Caco-2 (cell line): ENCODE measurements at regions not wholly inside any gene's neighbourhood (a gene's known extent, or its start where the extent isn't known, plus 50 kb on each side); places are given as distances from the start of the nearest gene placed in this dataset.

Source experiments
- BruUV-seq: library from RNA; stranded (reverse); fragments of 400-500 nt; replicated peaks from 2 replicates; lab custom pipeline; 2021; lab: Mats Ljungman, UMichigan
- CTCF ChIA-PET: fragments of 300-600 bp; sonication (Branson Sonifier 250); formaldehyde crosslinking; loops from one replicate; lab custom pipeline; 2022; ENCODE audit warnings: antibody characterized with exemption; lab: Charles Lee
- POLR2A ChIA-PET: fragments of 300-600 bp; sonication (Branson Sonifier 250); formaldehyde crosslinking; loops from one replicate; lab custom pipeline; 2022; ENCODE audit warnings: antibody characterized with exemption; lab: Charles Lee
- DNase-seq, 2 experiments: peaks; one replicate each; pipeline versions ENCODE4 v3.0.0 to v3.0.0-alpha.2; 2020 to 2022
- H3K27me3 ChIP-seq: replicated peaks from 2 replicates; pipeline ENCODE4 v1.6.0; 2011; ENCODE audit warnings: low read length; ENCODE audit not compliant: control insufficient read depth, insufficient read depth
- H3K36me3 ChIP-seq: 2 replicates; pipeline ENCODE4 v1.5.1; 2011; ENCODE audit warnings: low read length; ENCODE audit not compliant: control insufficient read depth, insufficient read depth
- H3K4me1 ChIP-seq: fragments of 250-450 bp; sonication (Bioruptor Pico); 2 replicates; pipeline ENCODE4 v1.5.1; 2020; ENCODE audit warnings: mild to moderate bottlenecking
- H3K4me3 ChIP-seq: 2 replicates; pipeline ENCODE4 v1.5.1; 2011; ENCODE audit warnings: low read depth, mild to moderate bottlenecking, control low read depth, low read length
- H3K9me3 ChIP-seq: fragments of 250-450 bp; sonication (Bioruptor Pico); 2 replicates; pipeline ENCODE4 v1.5.1; 2020; ENCODE audit warnings: mild to moderate bottlenecking, moderate library complexity
- H3K27ac Mint-ChIP-seq: one replicate; pipeline ENCODE4 v1.8.0; 2022; ENCODE audit warnings: mixed read lengths; ENCODE audit not compliant: unreplicated experiment
- H3K27me3 Mint-ChIP-seq: one replicate; pipeline ENCODE4 v1.8.0; 2022; ENCODE audit warnings: mixed read lengths; ENCODE audit not compliant: insufficient read depth, unreplicated experiment
- H3K36me3 Mint-ChIP-seq: one replicate; pipeline ENCODE4 v1.8.0; 2022; ENCODE audit warnings: mild to moderate bottlenecking, mixed read lengths; ENCODE audit not compliant: insufficient read depth, unreplicated experiment
- H3K4me1 Mint-ChIP-seq: one replicate; pipeline ENCODE4 v1.8.0; 2022; ENCODE audit warnings: low read depth, mixed read lengths; ENCODE audit not compliant: unreplicated experiment
- H3K4me3 Mint-ChIP-seq: one replicate; pipeline ENCODE4 v1.8.0; 2022; ENCODE audit warnings: mild to moderate bottlenecking, moderate library complexity, mixed read lengths; ENCODE audit not compliant: unreplicated experiment
- H3K9me3 Mint-ChIP-seq: one replicate; pipeline ENCODE4 v1.8.0; 2022; ENCODE audit warnings: mixed read lengths; ENCODE audit not compliant: unreplicated experiment
- intact Hi-C: fragments of 100-400 bp; cut with micrococcal nuclease; formaldehyde crosslinking; loops from one replicate; pipeline ENCODE4 v1.10.0; 2022; ENCODE audit not compliant: unreplicated experiment
- TF ChIP-seq, protein P1 (sequence below), 2 experiments: fragments of 200-600 bp in 1 of 2; IDR thresholded peaks; 1 replicate in 1 of 2; 2 replicates in 1 of 2; pipeline versions ENCODE4 v1.5.1 to v1.8.0; 2011 to 2022; ENCODE audit warnings: antibody characterized with exemption in 1 of 2, control low read depth in 1 of 2, inconsistent platforms in 1 of 2, low read depth in 1 of 2, low read length in 1 of 2, mild to moderate bottlenecking in 1 of 2, moderate library complexity in 1 of 2; ENCODE audit not compliant: insufficient read depth in 1 of 2, severe bottlenecking in 1 of 2, unreplicated experiment in 1 of 2

DNA sequence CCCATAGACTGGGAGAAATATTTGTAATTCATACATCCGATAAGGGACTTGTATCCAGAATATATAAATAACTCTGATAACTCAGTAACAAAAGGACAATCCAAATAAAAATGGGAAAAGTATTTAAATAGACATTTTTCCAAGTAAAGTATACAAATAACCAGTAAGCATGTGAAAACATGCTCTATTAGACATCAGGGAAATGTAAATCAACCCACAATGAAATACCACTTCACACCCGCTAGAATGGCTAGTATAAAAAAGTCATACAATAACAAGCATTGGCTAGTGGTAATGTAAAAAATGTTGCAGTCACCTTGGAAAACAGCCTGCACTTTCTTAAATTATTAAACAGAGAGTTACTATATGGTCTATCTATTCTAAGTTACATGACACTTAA is 650.7 kb downstream of the C12orf50 start:
- TF ChIP-seq, protein P1, sequence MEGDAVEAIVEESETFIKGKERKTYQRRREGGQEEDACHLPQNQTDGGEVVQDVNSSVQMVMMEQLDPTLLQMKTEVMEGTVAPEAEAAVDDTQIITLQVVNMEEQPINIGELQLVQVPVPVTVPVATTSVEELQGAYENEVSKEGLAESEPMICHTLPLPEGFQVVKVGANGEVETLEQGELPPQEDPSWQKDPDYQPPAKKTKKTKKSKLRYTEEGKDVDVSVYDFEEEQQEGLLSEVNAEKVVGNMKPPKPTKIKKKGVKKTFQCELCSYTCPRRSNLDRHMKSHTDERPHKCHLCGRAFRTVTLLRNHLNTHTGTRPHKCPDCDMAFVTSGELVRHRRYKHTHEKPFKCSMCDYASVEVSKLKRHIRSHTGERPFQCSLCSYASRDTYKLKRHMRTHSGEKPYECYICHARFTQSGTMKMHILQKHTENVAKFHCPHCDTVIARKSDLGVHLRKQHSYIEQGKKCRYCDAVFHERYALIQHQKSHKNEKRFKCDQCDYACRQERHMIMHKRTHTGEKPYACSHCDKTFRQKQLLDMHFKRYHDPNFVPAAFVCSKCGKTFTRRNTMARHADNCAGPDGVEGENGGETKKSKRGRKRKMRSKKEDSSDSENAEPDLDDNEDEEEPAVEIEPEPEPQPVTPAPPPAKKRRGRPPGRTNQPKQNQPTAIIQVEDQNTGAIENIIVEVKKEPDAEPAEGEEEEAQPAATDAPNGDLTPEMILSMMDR (IDR thresholded peaks at IDR 0.05; ENCODE audit: insufficient read depth in 1 of 2, low read depth in 1 of 2, low read length in 1 of 2, severe bottlenecking in 1 of 2, unreplicated experiment in 1 of 2), result no peak
- no peak for DNase-seq
- Mint-ChIP-seq H3K4me3 (no peak overlapping the region), H3K4me1 (peaks cover under 1% of the 10 kb centered on the region), H3K27ac (no peak overlapping the region), H3K9me3 (no peaks in the 10 kb centered on the region), H3K36me3 (no peaks in the 10 kb centered on the region), H3K27me3 (no peaks in the 10 kb centered on the region)
- no peak overlapping the region for H3K4me3 ChIP-seq
- no peaks in the 10 kb centered on the region for H3K27me3 ChIP-seq
- H3K36me3 ChIP-seq, result no peaks in the 10 kb centered on the region
- intact Hi-C loops, result no loop called here
- H3K4me1 ChIP-seq, result no peaks in the 10 kb centered on the region
- H3K9me3 ChIP-seq, result no peaks in the 10 kb centered on the region
- no TSS peak for BruUV-seq
- ChIA-PET POLR2A (no interaction called here), CTCF (no interaction called here)

DNA sequence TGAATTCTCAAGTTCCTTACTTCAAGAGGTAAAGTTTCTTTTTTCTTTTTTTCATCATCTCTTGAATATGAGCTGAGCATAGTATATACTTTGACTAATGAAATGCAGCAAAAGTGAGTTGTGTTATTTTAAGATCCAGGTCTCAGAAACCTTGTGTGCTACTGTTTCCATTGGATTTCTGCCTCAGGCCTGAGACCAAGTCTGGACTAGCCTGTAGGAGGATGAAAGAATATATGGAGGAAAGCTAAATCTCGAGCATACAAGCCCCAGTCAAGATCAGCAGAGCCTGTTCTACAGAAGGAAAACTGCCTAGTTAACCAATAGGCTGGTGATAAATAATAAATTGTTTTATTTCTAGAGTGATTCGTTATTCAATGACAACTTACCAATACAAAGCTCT is 652.5 kb downstream of the C12orf50 start:
- no peaks in the 10 kb centered on the region for H3K36me3 ChIP-seq
- Mint-ChIP-seq H3K27ac (no peak overlapping the region), H3K36me3 (no peaks in the 10 kb centered on the region), H3K9me3 (no peaks in the 10 kb centered on the region), H3K4me3 (no peak overlapping the region), H3K27me3 (no peaks in the 10 kb centered on the region), H3K4me1 (no peaks in the 10 kb centered on the region)
- TF ChIP-seq, protein P1 (IDR thresholded peaks at IDR 0.05; ENCODE audit: insufficient read depth in 1 of 2, low read depth in 1 of 2, low read length in 1 of 2, severe bottlenecking in 1 of 2, unreplicated experiment in 1 of 2), result no peak
- no peak for DNase-seq
- no peaks in the 10 kb centered on the region for H3K4me1 ChIP-seq
- ChIA-PET POLR2A (no interaction called here), CTCF (no interaction called here)
- intact Hi-C loops, result no loop called here
- H3K4me3 ChIP-seq, result no peak overlapping the region
- H3K9me3 ChIP-seq, result no peaks in the 10 kb centered on the region
- BruUV-seq, result no TSS peak
- H3K27me3 ChIP-seq, result no peaks in the 10 kb centered on the region

DNA sequence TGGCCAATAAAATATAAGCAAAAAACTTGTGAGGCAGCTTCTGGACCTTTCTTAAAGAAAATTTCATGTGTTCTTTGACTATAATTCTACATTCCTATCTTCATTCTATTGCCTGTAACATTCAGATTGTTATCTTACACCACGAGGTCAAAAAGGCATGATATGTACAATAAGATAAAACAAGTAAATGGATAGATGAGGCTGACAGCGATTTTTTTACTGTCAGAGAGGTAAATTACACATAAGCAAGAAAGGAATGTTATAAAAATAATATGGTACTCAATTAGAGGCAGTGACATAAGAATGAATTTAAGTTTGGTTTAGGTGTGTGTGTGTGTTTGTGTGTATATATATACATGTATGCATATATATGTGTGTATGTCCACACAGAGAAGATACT is 660.0 kb downstream of the C12orf50 start:
- Mint-ChIP-seq H3K27me3 (no peaks in the 10 kb centered on the region), H3K4me1 (no peaks in the 10 kb centered on the region), H3K4me3 (no peak overlapping the region), H3K9me3 (no peaks in the 10 kb centered on the region), H3K36me3 (no peaks in the 10 kb centered on the region), H3K27ac (no peak overlapping the region)
- BruUV-seq, result no TSS peak
- Histone ChIP-seq H3K4me3 (no peak overlapping the region), H3K36me3 (no peaks in the 10 kb centered on the region), H3K4me1 (no peaks in the 10 kb centered on the region), H3K9me3 (no peaks in the 10 kb centered on the region), H3K27me3 (no peaks in the 10 kb centered on the region)
- ChIA-PET CTCF (no interaction called here), POLR2A (no interaction called here)
- intact Hi-C loops, result no loop called here
- DNase-seq, result no peak
- TF ChIP-seq, protein P1 (IDR thresholded peaks at IDR 0.05; ENCODE audit: insufficient read depth in 1 of 2, low read depth in 1 of 2, low read length in 1 of 2, severe bottlenecking in 1 of 2, unreplicated experiment in 1 of 2), result no peak
